SK-N-SH (cell line): ENCODE measurements at regions not wholly inside any gene's neighbourhood (a gene's known extent, or its start where the extent isn't known, plus 50 kb on each side); places are given as distances from the start of the nearest gene placed in this dataset.

ENCODE experiments used
- CTCF ChIA-PET: fragments of 300-600, 350-600 bp; formaldehyde crosslinking; extraction: SDS; loops from one replicate; lab custom pipeline; 2021; lab: Yijun Ruan, JAX
- POLR2A ChIA-PET: fragments of 350-600 bp; sonication (Branson Sonifier 250); formaldehyde crosslinking; extraction: SDS; loops from one replicate; lab custom pipeline; 2020; ENCODE audit warnings: antibody characterized with exemption, inconsistent platforms; lab: Yijun Ruan, JAX
- DNase-seq: peaks from one replicate; pipeline ENCODE4 v3.0.0; 2012
- H2AFZ ChIP-seq: fragments of 200-600 bp; sonication (generic); 2 replicates; pipeline ENCODE4 v1.8.1; 2016; ENCODE audit warnings: antibody characterized with exemption, mild to moderate bottlenecking, low read depth
- H3F3A ChIP-seq: fragments of 200-600 bp; sonication (generic); replicated peaks from 2 replicates; pipeline ENCODE3; 2016; ENCODE audit warnings: antibody characterized with exemption, mild to moderate bottlenecking; ENCODE audit not compliant: insufficient read depth
- H3K27ac ChIP-seq, 2 experiments: fragments of 200-500 bp in 1 of 2; fragments of 200-600 bp in 1 of 2; sonication (Bioruptor generic) in 1 of 2; sonication (generic), shearing (Covaris generic) in 1 of 2; 2 replicates each; pipeline versions ENCODE4 v1.5.1 to v1.6.1; 2014 to 2016; ENCODE audit warnings: low read depth in 2 of 2, inconsistent platforms in 1 of 2, low read length in 1 of 2, mild to moderate bottlenecking in 1 of 2, mixed read lengths in 1 of 2
- H3K27me3 ChIP-seq: fragments of 200-600 bp; sonication (generic), shearing (Covaris generic); 2 replicates; pipeline ENCODE4 v1.6.1; 2016; ENCODE audit warnings: mixed run types; ENCODE audit not compliant: insufficient read depth
- H3K36me3 ChIP-seq, 2 experiments: fragments of 200-500 bp in 1 of 2; fragments of 200-600 bp in 1 of 2; sonication (Bioruptor generic) in 1 of 2; sonication (generic) in 1 of 2; replicated peaks in 1 of 2; 2 replicates each; pipeline versions ENCODE3 to v1.5.1; 2014 to 2016; ENCODE audit warnings: low read length in 1 of 2, mild to moderate bottlenecking in 1 of 2; ENCODE audit not compliant: insufficient read depth in 2 of 2, control insufficient read depth in 1 of 2
- H3K4me1 ChIP-seq, 2 experiments: fragments of 200-500 bp in 1 of 2; fragments of 200-600 bp in 1 of 2; sonication (Bioruptor generic) in 1 of 2; sonication (generic), shearing (Covaris generic) in 1 of 2; 2 replicates each; pipeline versions ENCODE4 v1.5.1 to v1.6.1; 2014 to 2016; ENCODE audit warnings: low read depth in 1 of 2, low read length in 1 of 2, mixed run types in 1 of 2; ENCODE audit not compliant: insufficient read depth in 2 of 2, control insufficient read depth in 1 of 2
- H3K4me2 ChIP-seq: fragments of 200-600 bp; sonication (generic), shearing (Covaris generic); 2 replicates; pipeline ENCODE4 v1.6.1; 2017; ENCODE audit warnings: mixed run types
- H3K4me3 ChIP-seq, 2 experiments: fragments of 200-500 bp in 1 of 2; fragments of 200-600 bp in 1 of 2; sonication (Bioruptor generic) in 1 of 2; sonication (generic), shearing (Covaris generic) in 1 of 2; 2 replicates each; pipeline versions ENCODE4 v1.5.1 to v1.8.1; 2014 to 2016; ENCODE audit warnings: low read depth in 2 of 2, inconsistent platforms in 1 of 2, low read length in 1 of 2, mild to moderate bottlenecking in 1 of 2, mixed read lengths in 1 of 2, moderate library complexity in 1 of 2
- H3K79me2 ChIP-seq: fragments of 200-600 bp; sonication (generic); 2 replicates; pipeline ENCODE4 v1.8.1; 2017; ENCODE audit warnings: mild to moderate bottlenecking; ENCODE audit not compliant: insufficient read depth
- H3K9ac ChIP-seq: fragments of 200-600 bp; sonication (generic); 2 replicates; pipeline ENCODE4 v1.6.1; 2017; ENCODE audit warnings: mixed run types
- H3K9me2 ChIP-seq: fragments of 200-600 bp; sonication (generic); 2 replicates; pipeline ENCODE4 v1.6.1; 2017; ENCODE audit warnings: mixed run types
- H3K9me3 ChIP-seq: fragments of 200-600 bp; sonication (generic); 2 replicates; pipeline ENCODE4 v1.6.1; 2017; ENCODE audit warnings: mixed run types, mild to moderate bottlenecking, moderate library complexity
- H4K20me1 ChIP-seq: fragments of 200-600 bp; sonication (generic); 2 replicates; pipeline ENCODE4 v1.6.1; 2017; ENCODE audit warnings: mild to moderate bottlenecking, mixed run types; ENCODE audit not compliant: insufficient read depth
- EP300 ChIP-seq, 2 experiments: IDR thresholded peaks; 2 replicates each; pipeline versions ENCODE4 v1.4.0 to v1.6.1; 2012; ENCODE audit warnings: borderline replicate concordance in 1 of 2, low read depth in 1 of 2, low read length in 1 of 2
- EZH2phosphoT487 ChIP-seq: fragments of 200-600 bp; sonication (generic); IDR thresholded peaks from 2 replicates; pipeline ENCODE4 v1.6.1; 2017; ENCODE audit warnings: low read depth, mixed run types, mild to moderate bottlenecking, antibody characterized with exemption, moderate library complexity, borderline replicate concordance
- FOSL2 ChIP-seq: IDR thresholded peaks from 2 replicates; pipeline ENCODE4 v1.4.0; 2012; ENCODE audit warnings: low read depth, mild to moderate bottlenecking, moderate library complexity, borderline replicate concordance
- FOXJ3 ChIP-seq: sonication (generic); formaldehyde crosslinking; IDR thresholded peaks from 2 replicates; pipeline ENCODE4 v1.5.1; 2020; ENCODE audit warnings: mild to moderate bottlenecking, missing genetic modification reagents
- FOXM1 ChIP-seq: IDR thresholded peaks from 2 replicates; pipeline ENCODE4 v1.4.0; 2012; ENCODE audit warnings: low read depth, mild to moderate bottlenecking
- GABPA ChIP-seq: IDR thresholded peaks from 2 replicates; pipeline ENCODE4 v1.4.0; 2012; ENCODE audit warnings: low read depth, mild to moderate bottlenecking
- MXI1 ChIP-seq: IDR thresholded peaks from 2 replicates; pipeline ENCODE4 v1.6.1; 2012; ENCODE audit warnings: mild to moderate bottlenecking, low read depth, low read length, improper control_type of control experiment
- NFIC ChIP-seq: IDR thresholded peaks from 2 replicates; pipeline ENCODE4 v1.4.0; 2012; ENCODE audit warnings: borderline replicate concordance
- POLR2AphosphoS5 ChIP-seq: IDR thresholded peaks from 2 replicates; pipeline ENCODE4 v1.6.1; 2012; ENCODE audit warnings: low read depth, low read length
- RAD21 ChIP-seq: IDR thresholded peaks from 2 replicates; pipeline ENCODE4 v1.6.1; 2012; ENCODE audit warnings: mild to moderate bottlenecking, low read length
- RCOR1 ChIP-seq: fragments of 150-350 bp; IDR thresholded peaks from 2 replicates; pipeline ENCODE4 v1.6.1; 2017; ENCODE audit warnings: antibody characterized with exemption, low read length
- RFX5 ChIP-seq: IDR thresholded peaks from 2 replicates; pipeline ENCODE4 v1.6.1; 2012; ENCODE audit warnings: mild to moderate bottlenecking, improper control_type of control experiment, low read length
- SIN3A ChIP-seq: IDR thresholded peaks from 2 replicates; pipeline ENCODE4 v1.6.1; 2012; ENCODE audit warnings: low read depth, mild to moderate bottlenecking, low read length, moderate library complexity, borderline replicate concordance
- TEAD4 ChIP-seq: IDR thresholded peaks from 2 replicates; pipeline ENCODE4 v1.4.0; 2012; ENCODE audit warnings: mild to moderate bottlenecking, borderline replicate concordance; ENCODE audit not compliant: insufficient read depth
- USF1 ChIP-seq: IDR thresholded peaks from 2 replicates; pipeline ENCODE4 v1.4.0; 2012; ENCODE audit warnings: low read depth, borderline replicate concordance
- WGBS: methylation state at CpG from one replicate; pipeline ENCODE4 v1.1.6; 2017; ENCODE audit warnings: low lambda C conversion rate; 5-methylcytosine and 5-hydroxymethylcytosine counted together
- TF ChIP-seq, protein P1 (sequence below): fragments of 150-350 bp; IDR thresholded peaks from 2 replicates; pipeline ENCODE4 v1.6.1; 2017; ENCODE audit warnings: antibody characterized with exemption, low read length, low read depth, borderline replicate concordance
- TF ChIP-seq, protein P2 (sequence below): fragments of 200-600 bp; sonication (generic); IDR thresholded peaks from 2 replicates; pipeline ENCODE4 v1.6.1; 2017; ENCODE audit warnings: antibody characterized with exemption, mild to moderate bottlenecking, moderate library complexity
- TF ChIP-seq, protein P3 (sequence below): IDR thresholded peaks from 2 replicates; pipeline ENCODE4 v1.4.0; 2012; ENCODE audit warnings: low read depth

DNA sequence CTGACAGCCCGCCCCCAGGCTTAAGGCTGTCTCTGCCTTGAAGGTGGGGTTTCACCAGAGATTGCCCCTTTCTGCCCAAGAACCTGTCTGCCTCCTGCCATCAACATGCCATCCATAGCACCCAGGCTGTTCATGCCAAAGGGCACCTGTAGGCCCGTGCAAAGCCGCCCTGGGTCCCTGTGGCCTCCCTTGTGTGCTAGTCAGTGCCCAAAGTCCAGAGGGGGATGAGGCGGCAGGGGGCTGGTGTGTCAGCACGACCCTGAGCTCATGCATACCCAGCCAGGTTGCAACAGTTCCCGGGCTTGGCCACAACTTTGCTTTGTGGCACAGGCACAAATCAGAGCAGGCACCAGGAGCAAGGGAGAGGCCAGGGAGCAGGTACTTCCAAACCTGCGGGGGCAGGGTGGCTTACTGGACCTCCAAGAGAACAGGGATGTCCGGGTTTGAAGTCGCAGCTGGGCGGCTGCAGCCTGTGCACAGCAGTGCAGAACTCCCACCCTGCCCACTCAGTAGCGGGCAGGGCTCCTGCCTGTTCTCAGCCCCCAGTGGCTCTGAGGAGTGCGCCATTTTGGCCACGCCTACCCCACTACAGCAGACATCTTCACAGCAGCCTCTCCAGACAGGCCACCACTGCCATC, 671.1 kb upstream of the GRM3 start:
- Histone ChIP-seq H3K36me3 (no peaks in the 10 kb centered on the region), H3K4me1 (no peaks in the 10 kb centered on the region; a peak in 1 of 4 replicates), H3F3A (no peaks in the 10 kb centered on the region), H3K9ac (no peak overlapping the region), H3K9me3 (no peaks in the 10 kb centered on the region), H3K4me3 (no peak overlapping the region), H4K20me1 (no peaks in the 10 kb centered on the region), H3K79me2 (no peaks in the 10 kb centered on the region), H3K4me2 (no peak overlapping the region), H2AFZ (no peak overlapping the region), H3K9me2 (no peaks in the 10 kb centered on the region), H3K27ac (no peak overlapping the region), H3K27me3 (no peaks in the 10 kb centered on the region)
- 37% methylated on average over 11 of the region's 13 CpGs for WGBS
- no peak for DNase-seq
- ChIA-PET CTCF (no interaction called here), POLR2A (no interaction called here)
- TF ChIP-seq, protein P1, sequence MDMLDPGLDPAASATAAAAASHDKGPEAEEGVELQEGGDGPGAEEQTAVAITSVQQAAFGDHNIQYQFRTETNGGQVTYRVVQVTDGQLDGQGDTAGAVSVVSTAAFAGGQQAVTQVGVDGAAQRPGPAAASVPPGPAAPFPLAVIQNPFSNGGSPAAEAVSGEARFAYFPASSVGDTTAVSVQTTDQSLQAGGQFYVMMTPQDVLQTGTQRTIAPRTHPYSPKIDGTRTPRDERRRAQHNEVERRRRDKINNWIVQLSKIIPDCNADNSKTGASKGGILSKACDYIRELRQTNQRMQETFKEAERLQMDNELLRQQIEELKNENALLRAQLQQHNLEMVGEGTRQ: no peak
- TF ChIP-seq MXI1 (no peak), RAD21 (no peak), RFX5 (no peak), SIN3A (no peak), TEAD4 (no peak), EP300 (IDR thresholded peaks at IDR 0.05; ENCODE audit: borderline replicate concordance in 1 of 2, low read depth in 1 of 2, low read length in 1 of 2) (no peak), GABPA (no peak), EZH2phosphoT487 (no peak), USF1 (no peak), NFIC (no peak)

GRCh38 chr7:85954961-85955360, 688.7 kb upstream of the GRM3 start:
- ChIA-PET CTCF (no interaction called here), POLR2A (no interaction called here)
- H3K4me3 ChIP-seq: no peak overlapping the region
- no peaks in the 10 kb centered on the region for H3F3A ChIP-seq
- no peak for DNase-seq
- no peak overlapping the region for H3K27ac ChIP-seq
- H3K9ac ChIP-seq: no peak overlapping the region
- no peak overlapping the region for H2AFZ ChIP-seq
- no peaks in the 10 kb centered on the region for H3K4me1 ChIP-seq
- H3K36me3 ChIP-seq: no peaks in the 10 kb centered on the region
- H3K9me3 ChIP-seq: no peaks in the 10 kb centered on the region
- no peaks in the 10 kb centered on the region for H3K79me2 ChIP-seq
- 0% methylated on average over 3 of the region's 3 CpGs for WGBS
- H3K27me3 ChIP-seq: no peaks in the 10 kb centered on the region
- no peak for TF ChIP-seq FOXM1
- TF ChIP-seq, protein P2, sequence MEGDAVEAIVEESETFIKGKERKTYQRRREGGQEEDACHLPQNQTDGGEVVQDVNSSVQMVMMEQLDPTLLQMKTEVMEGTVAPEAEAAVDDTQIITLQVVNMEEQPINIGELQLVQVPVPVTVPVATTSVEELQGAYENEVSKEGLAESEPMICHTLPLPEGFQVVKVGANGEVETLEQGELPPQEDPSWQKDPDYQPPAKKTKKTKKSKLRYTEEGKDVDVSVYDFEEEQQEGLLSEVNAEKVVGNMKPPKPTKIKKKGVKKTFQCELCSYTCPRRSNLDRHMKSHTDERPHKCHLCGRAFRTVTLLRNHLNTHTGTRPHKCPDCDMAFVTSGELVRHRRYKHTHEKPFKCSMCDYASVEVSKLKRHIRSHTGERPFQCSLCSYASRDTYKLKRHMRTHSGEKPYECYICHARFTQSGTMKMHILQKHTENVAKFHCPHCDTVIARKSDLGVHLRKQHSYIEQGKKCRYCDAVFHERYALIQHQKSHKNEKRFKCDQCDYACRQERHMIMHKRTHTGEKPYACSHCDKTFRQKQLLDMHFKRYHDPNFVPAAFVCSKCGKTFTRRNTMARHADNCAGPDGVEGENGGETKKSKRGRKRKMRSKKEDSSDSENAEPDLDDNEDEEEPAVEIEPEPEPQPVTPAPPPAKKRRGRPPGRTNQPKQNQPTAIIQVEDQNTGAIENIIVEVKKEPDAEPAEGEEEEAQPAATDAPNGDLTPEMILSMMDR: no peak
- no peak for TF ChIP-seq GABPA
- no peak for TF ChIP-seq TEAD4
- TF ChIP-seq, protein P3, sequence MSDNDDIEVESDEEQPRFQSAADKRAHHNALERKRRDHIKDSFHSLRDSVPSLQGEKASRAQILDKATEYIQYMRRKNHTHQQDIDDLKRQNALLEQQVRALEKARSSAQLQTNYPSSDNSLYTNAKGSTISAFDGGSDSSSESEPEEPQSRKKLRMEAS: no peak
- no peak for TF ChIP-seq POLR2AphosphoS5
- no peak for TF ChIP-seq MXI1
- no peak for TF ChIP-seq RCOR1
- no peak for TF ChIP-seq FOSL2
- TF ChIP-seq FOXJ3 (CRISPR knock-in tag): no peak
- no peak overlapping the region for H3K4me2 ChIP-seq
- H4K20me1 ChIP-seq: no peaks in the 10 kb centered on the region
- H3K9me2 ChIP-seq: no peaks in the 10 kb centered on the region
